ENCODE measurements at regions not wholly inside any gene's neighbourhood (a gene's known extent, or its start where the extent isn't known, plus 50 kb on each side); places are given as distances from the start of the nearest gene placed in this dataset.

DNA sequence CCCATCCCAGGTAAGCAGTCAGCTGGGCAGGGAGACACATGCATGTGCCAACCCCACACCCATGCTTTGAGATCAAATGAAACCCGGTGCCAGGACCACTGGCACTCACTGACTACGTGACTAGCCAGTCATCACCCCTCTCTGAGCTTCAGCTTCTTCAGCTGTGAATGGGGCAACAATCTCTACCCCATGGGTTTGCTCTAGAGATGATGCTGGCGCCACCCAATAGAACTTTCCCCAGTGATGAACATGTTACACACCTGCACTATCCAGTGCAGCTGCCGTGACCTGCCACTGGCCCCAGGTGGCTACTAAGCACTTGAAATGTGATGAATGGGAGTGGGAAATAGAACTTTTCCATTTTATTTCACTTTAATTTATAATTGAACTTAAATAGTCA is 70.3 kb downstream of the PITPNM2 start:
- no peak for DNase-seq
- in situ Hi-C loops (cut with HindIII; ENCODE audit: low pct_ligation_motif_present, low pct_unique_long_range_greater_than_20kb, low sequenced_read_pairs), result no loop called here

DNA sequence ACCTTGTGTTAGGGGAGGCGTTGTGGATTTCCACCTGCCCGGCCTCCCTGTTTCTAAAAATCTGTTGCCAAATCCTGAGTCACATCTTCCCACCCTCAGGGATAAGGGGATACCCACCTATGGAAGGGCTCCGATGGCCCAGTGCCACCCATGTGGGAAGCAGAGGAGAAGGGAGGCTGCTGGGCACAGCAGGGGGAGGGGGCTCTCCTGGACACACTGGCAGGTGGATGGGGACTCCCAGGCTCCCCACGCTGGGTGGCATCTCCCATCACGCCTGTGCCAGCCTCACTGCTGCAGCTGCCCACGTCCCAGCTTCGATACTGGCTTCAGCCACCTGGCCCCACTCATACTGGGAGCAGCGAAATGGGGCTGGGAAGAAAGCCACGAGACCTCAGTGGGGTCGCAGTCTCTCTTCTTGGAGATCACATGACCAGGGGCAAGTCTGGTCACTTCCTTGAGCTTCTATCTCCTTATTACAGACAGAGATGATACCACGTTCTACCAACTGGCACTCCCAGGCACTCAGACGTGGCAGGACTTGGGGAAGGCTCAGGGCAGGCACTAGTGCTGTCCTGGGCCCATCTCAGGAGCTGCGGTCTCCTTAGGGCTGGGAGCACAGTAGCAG is 72.2 kb downstream of the PITPNM2 start:
- in situ Hi-C loops (cut with HindIII; ENCODE audit: low pct_ligation_motif_present, low pct_unique_long_range_greater_than_20kb, low sequenced_read_pairs), result no loop called here
- DNase-seq, result no peak

DNA sequence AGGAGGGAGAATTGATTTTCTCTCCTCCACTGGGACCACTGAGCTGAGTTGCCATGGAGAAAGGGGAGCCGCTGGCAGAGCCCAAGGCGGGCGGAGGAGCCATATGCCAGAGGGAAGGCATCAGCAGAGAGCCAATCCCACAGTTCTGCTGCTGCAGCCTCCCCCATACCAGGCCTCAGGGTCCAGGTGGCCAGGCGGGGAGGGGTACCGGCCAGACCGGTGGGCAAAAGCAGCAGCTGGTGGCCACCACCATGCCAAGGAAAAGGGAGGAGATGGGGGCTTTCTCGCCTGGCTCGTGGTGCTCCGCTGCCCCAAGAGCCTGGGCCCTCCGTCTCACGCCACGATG is 72.8 kb downstream of the PITPNM2 start:
- no peak for DNase-seq
- in situ Hi-C loops (cut with HindIII; ENCODE audit: low pct_ligation_motif_present, low pct_unique_long_range_greater_than_20kb, low sequenced_read_pairs), result no loop called here

DNA sequence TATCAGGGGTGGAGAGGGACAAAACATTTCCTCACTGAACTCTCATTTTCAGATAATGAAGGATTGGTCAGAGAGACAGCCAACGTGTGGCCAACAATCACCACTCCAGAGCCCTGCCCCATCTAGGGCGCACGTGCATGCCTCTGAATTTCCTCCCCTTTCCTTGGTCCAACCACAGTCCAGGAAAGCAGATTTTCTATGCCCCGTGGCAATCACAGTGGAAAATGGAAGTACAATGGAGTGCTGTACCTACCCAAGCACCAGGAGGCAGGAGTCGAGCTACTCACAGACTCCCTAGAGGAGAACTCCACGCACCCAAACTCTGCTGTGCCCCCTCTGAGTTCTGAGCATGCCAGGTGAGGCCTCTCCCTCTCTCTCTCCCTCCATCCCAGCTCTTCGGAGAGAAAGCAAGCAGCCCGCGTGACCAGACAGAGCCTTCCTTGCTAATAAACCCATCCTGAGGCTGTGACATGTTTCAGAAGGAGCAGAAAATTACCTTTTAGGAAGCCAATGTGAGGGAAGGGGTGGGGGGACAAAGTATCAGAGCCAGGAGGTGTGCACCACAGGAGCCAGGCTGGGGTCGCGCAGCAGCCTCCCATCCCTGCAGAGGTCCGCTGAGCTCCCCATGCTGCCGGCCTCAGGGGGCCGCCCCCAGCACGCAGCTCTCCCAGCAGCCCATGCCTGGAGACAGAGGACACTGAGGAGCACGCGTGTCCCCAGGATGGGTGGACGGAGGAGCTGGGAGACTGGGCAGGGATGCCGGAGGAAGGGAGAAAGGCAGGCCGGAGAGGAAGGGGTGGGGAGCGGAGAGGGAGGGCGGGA is 73.4 kb downstream of the PITPNM2 start:
- in situ Hi-C loops (cut with HindIII; ENCODE audit: low pct_ligation_motif_present, low pct_unique_long_range_greater_than_20kb, low sequenced_read_pairs), result no loop called here
- no peak for DNase-seq

DNA sequence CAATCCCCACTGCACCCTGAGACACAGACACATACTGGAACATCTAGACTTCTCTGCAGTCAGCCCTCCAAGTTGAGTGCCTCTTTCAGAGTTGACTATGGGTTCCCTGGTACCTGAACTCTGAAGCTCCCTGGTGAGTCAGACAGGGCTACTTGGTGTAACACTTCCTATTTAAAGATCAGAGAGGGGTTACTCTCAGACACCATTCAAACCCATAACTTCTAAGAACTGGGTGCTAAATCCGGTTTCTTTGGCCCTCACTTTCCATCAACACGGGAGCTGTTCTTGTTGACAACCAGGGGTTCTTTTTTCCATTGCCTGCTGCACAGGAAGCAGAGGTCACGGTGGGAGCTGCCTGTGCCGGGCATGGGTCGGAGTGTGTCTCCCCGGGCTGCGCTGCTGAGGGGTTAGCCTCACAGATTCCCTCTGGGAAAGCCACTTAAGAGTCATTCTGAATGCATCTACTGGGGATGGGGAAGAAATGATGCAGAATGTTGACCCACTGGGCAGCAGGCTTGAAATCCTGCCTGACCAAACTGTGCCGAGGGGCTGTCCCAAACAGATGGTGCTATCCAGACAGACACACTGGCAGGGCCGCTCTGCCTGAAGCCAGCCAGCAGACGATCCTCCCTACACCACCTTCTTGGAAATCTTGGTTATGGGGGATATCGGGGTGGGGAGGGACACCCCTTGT is 74.1 kb downstream of the PITPNM2 start:
- no peak for DNase-seq
- in situ Hi-C loops (cut with HindIII; ENCODE audit: low pct_ligation_motif_present, low pct_unique_long_range_greater_than_20kb, low sequenced_read_pairs), result no loop called here

DNA sequence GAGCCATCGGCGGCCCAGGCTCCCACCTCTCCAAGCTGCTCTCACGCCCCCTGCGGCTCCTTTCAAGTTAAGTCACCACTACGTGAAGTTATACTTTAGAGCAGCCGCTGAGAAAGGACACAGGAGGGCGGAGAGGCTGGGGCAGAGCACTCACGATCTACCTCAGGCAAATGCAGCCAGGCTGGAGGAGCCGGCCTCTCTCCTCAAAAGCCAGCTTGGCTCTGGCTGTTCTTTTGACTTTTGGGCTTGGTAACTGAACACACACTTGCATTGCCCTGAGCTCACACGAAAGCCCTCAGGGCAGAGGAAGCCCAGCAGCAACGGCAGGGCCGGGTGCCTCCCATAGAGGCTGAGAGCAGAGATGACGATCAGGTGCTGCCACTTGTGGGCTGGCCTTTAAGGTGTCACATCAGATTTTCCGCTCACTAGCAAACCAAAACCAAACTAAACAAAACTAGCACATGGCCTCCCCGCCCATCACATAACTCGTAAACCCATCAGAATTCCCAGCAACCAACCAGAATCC is 75.2 kb downstream of the PITPNM2 start:
- in situ Hi-C loops (cut with HindIII; ENCODE audit: low pct_ligation_motif_present, low pct_unique_long_range_greater_than_20kb, low sequenced_read_pairs), result no loop called here
- DNase-seq, result no peak

DNA sequence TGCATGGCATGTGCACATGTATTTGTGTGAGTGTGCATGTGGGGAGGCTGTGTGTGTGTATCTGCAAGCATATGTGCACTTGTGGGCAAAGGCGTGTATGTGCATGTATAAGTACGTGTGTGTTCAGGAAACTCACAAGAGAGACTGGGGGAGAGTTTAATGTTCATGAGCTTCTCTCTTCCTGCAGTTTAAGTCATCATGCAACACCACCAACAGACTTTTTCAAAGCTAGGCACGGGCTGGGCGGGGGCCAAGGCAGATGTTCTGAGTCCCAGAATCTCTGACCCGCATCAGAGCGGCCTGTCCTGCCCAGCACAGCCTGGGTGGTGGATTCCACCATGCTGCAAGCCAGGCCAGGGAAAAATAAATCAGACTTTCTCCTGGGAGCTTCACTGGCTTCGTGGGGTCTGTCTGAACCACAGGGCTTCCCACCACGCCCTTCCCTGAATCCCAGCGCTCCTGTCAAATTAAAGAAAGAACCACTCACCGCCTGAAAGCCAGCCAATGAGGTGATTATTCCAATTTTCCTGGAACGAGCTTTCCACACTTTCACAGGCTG is 75.7 kb downstream of the PITPNM2 start:
- DNase-seq, result no peak
- in situ Hi-C loops (cut with HindIII; ENCODE audit: low pct_ligation_motif_present, low pct_unique_long_range_greater_than_20kb, low sequenced_read_pairs), result no loop called here

DNA sequence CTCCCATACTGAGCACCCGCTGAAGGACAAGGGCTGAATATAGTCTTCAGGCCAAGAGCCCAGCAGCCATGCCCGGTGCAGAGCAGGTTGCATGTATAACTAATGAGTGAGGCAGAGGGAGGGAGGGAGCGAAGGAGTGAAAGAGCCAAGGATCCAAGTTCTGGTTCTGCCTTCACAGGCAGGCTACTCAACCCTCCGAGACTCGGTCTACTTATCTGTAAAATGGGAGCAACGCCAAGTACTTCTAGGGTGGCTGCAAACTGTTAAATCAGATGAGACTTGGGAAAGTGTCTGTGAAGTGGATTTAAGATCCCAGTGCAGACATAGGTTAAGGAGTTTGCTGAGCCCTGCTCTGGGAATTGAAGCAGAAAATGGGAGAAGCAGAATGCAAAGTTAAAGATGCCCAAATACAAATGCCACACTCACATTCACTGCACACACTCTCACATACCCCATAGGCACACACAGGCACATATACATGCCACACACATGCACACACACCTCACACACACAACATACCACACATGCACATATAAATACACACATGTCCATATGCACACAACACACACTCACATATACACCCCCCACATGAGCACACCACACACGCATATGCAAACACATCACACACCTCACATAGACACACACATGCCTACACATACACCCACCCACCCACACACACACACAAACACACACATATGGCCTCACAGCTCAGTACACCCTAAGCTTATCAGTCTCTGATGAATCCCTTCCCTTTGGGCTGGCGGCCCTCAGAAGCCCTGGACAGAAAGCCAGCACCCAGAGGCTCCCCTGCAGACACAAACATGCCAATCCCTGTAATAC is 76.7 kb downstream of the PITPNM2 start:
- no peak for DNase-seq
- in situ Hi-C loops (cut with HindIII; ENCODE audit: low pct_ligation_motif_present, low pct_unique_long_range_greater_than_20kb, low sequenced_read_pairs), result no loop called here

DNA sequence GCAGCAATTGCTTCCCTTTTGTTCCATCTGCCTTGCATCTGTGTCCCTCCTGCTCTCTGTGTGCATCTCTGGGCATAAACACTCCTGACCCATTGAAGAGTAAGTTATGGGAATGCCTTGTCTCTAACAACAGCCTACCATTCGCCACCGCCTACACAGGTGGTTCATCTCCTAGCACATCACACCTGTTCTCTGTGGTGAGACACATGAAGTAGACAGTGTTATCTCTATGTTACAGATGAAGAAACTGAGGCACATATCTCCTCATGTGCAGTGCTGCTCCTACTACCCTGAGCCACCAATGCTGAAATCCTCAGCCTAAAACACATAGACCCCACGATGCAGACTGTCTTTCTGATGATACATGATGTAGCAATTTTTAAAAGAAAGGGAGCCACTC is 77.6 kb downstream of the PITPNM2 start:
- no peak for DNase-seq
- in situ Hi-C loops (cut with HindIII; ENCODE audit: low pct_ligation_motif_present, low pct_unique_long_range_greater_than_20kb, low sequenced_read_pairs), result no loop called here

DNA sequence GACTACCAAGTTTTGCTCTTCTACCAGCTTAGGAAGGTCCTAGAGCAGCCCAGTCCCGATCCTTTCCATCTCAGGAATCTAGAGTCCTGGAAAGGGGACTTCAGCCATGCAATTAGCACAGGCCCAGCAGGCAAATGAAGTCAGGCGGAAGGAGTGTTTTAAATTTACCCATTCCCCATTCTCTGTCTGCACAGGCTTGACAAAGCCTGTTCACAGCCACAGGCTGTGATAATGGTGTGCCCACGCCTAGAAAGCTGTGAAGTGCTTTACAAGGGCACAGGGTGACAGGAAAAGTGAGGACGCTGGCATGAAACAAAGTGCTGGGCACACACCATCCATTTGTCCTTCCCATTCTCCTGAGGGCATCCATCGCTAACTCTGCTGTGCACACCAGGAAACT is 79.0 kb downstream of the PITPNM2 start:
- no peak for DNase-seq
- in situ Hi-C loops (cut with HindIII; ENCODE audit: low pct_ligation_motif_present, low pct_unique_long_range_greater_than_20kb, low sequenced_read_pairs), result no loop called here

DNA sequence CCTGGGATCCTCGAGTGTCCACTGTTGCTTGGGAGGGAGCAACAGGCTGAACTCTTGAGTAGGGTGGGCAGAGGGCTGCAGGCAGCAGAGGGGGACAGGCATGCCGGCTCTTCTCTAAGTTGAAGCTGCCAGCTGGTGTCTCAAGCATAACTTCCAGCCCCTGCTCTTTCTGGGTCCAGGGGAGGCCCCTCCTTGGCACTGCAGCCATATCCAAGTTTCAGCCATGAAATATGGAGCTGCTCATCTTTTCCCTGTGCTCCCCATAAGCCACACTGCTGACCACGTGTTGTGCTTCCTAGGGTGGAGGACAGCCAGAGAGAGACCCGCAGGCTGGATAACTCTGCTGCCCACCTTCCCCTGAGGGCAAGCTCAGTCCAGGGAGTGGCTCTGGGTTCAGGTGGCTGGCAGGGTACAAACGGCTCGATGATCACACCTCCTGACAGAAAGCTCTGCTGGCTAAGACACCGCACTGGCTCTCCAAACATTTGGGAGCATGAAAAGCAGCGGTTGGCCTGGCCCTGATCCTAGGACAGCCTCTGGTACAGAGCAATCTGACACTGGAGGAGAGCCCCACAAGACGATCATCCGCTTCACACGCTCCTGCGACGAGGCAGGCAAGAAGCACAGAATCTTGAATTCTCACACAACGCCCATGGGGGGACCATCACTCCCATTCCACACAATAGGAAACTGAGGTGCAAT is 79.6 kb downstream of the PITPNM2 start:
- in situ Hi-C loops (cut with HindIII; ENCODE audit: low pct_ligation_motif_present, low pct_unique_long_range_greater_than_20kb, low sequenced_read_pairs), result no loop called here
- no peak for DNase-seq

DNA sequence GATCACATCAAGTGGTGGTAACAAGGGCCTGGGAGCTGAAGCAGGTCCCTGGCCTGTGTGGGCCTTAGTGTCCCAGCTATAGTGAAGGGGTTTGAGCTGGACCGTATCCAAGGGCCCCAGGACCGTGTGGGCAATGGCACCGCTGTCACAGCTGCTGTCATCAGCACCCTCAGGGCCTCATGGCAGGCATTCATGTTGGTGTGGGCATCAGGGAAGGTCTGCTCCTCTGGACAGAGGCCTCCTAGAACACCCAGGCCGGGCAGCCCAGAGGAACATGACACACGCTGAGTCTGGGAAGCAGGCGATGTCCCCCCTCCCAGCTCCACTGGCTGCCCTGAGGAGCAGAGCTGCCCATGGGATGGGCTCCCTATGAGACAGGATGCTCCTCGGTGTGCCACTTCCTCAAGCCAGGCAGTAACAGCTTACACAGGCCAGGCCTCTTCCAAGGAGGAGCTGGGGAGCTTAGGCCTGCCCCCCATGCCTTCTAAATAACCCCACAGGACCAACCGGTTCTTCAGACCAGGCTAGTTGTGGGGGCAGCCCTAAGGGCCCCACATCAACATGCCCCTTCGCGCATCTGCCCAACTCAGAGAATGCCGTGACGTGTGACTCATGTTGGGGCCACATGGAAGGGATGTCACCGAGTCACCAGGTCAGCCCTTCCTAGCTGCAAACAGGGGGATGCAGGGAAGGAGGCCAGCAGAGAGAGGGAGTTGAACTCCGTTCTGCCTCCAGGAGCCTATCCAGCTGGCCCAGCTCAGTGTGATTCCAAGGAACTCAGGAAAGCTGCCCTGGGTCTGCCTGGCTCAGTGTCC is 80.4 kb downstream of the PITPNM2 start:
- no peak for DNase-seq

DNA sequence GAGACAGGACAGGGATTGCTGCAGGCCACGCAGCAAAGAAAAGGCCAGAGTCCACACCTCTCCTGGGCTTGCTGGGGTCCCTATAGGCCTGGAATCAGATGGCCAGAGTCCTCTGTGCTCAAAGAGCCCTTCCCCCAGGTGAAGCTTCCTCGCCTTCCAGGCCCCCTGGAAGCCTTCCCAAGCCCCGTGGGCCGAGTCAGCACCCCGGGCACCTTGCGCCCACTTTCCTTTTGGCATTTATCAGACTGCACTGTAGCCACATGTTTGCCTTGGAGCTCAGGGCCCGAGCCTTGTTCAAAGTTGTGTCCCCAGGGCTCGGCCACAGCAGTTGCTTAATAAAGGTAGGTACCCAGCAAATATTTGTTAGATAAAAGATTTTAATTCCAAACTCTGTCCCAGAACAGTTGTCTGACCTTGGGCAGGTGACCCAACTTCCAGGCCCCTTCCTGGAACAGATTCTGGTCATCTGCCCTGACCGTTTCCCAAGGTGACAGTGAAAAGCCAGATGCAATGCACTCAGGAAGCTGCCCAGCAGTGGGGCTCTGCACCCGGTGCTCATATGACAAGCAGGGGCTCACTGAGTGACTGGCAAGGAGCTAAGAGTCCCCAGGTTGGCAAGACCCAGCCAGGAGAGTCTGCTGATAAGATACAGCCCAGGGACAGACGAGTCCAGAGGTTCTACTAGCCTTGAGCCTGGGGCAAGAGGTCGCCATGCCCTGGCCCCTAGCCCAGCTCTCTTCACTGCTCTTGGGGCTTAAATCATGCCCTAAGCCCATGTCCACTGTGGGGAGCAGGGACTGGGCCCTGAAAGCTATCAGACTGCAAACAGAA is 81.2 kb downstream of the PITPNM2 start:
- no peak for DNase-seq
- in situ Hi-C loops (cut with HindIII; ENCODE audit: low pct_ligation_motif_present, low pct_unique_long_range_greater_than_20kb, low sequenced_read_pairs), result no loop called here

More for the DNA sequence above, 80.4 kb downstream of the PITPNM2 start:
- in situ Hi-C loops (cut with HindIII; ENCODE audit: low pct_ligation_motif_present, low pct_unique_long_range_greater_than_20kb, low sequenced_read_pairs), result no loop called here

DNA sequence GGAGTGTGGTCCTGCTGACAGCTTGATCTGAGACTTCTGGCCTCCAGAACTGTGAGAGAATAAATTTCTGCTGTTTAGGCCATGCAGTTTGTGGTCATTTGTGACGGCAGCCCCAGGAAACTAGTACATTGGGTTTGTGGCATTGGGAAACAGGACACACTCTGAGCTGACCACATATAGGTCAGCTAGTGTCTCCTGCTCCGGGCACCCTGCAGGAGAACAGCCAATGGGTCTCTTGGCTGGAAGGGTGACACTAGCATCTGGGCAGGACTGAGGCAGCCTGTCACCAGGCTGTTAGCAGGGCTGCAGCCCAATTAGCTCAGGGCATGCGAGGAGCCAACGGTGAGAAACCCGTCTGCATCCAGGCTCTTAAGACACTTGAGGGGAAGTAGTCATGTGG is 83.2 kb downstream of the PITPNM2 start:
- in situ Hi-C loops (cut with HindIII; ENCODE audit: low pct_ligation_motif_present, low pct_unique_long_range_greater_than_20kb, low sequenced_read_pairs), result no loop called here
- DNase-seq, result no peak

DNA sequence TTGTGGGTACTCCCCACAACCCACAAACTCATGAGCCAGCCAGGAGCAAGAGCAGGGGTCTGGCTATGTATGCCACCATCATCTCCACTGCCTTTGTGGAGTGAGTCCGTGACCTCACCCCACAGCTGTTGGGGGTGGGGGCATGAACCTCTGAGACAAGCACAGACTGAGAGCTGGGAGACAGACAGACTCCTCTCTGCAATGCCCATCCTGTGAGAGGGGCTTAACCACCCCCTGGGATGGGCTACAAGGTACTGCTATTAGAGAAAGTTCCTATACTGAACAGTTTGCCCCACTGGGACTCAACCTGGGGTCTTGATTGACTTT is 84.5 kb downstream of the PITPNM2 start:
- in situ Hi-C loops (cut with HindIII; ENCODE audit: low pct_ligation_motif_present, low pct_unique_long_range_greater_than_20kb, low sequenced_read_pairs), result no loop called here
- DNase-seq, result no peak

DNA sequence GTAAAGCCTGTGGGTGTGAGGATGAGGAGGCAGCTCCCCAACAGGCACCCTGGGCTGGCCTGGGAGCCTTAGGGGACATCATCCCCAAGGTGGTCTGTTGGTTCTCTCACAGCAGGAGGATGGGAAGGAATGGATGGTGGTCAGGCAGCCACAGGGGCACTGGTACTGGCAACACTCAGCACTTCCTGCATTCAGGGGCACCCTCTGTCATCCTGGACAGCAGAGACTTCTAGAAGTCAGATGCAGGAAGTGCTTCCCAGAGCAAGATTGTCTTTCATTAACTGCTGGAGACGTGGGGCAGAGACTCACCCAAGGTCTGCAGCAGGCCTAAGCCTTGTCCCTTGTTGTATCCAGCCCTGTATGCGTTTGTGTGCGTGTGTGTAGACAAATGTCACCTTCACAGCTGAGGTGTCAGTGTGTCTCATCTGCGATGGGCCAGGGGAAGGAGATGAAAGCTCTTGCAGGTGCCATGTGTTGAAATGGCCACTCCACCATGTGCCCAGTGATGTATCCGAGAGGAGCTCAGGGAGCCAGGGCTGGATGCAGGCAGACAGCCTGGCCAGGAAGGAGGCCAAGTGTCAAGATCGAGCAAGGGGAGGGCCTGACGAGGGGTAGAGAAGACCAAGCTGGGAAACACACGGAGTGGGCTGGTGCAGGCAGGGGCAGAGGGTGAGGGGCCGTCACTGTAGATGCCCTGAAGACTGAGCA is 85.1 kb downstream of the PITPNM2 start:
- DNase-seq, result no peak
- in situ Hi-C loops (cut with HindIII; ENCODE audit: low pct_ligation_motif_present, low pct_unique_long_range_greater_than_20kb, low sequenced_read_pairs), result no loop called here
